COR-L47 (cell line): ENCODE measurements at regions not wholly inside any gene's neighbourhood (a gene's known extent, or its start where the extent isn't known, plus 50 kb on each side); places are given as distances from the start of the nearest gene placed in this dataset.
"Not testable (repeated sequence)": the region's sequence is repeated elsewhere in the genome, so short reads cannot be mapped to it uniquely, and the experiment has no call there.

Experiments
- DNase-seq: peaks from one replicate; lab custom pipeline; 2025; lab: John Stamatoyannopoulos, UW

DNA sequence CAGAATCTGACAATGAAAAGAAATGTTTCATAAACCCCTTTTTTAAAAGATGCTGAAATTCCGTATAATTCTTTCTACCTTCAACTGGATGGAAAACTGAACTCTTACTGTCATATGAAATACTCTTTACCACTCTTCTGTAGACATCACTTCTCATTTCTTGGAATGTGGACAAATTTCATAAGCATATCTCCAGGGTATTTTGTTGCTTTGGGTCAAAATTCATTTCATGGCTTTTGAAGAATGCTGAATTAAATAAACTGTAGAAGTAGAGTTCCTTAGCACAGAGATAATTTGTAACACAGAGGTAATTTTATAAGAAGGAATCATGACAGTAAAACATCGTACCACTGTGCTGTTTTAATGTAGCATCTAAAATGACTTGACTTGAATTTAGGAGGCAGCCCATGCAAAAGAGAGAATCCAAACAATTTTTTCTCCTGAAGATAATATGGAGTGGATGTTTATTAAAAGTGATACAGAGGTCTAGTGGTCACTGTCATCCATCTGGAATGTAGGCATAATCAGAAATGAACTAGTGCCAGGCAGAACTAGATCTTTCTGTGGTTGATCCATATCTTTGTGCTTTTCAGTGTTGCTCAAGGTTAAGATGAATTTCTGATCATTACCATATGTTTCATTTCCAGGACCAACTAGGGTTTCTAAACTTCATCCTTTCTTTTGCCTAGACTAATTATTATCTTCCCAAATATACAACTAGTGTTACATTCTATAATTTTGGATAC is 492.0 kb downstream of the KIF20B start:
- no peak for DNase-seq

DNA sequence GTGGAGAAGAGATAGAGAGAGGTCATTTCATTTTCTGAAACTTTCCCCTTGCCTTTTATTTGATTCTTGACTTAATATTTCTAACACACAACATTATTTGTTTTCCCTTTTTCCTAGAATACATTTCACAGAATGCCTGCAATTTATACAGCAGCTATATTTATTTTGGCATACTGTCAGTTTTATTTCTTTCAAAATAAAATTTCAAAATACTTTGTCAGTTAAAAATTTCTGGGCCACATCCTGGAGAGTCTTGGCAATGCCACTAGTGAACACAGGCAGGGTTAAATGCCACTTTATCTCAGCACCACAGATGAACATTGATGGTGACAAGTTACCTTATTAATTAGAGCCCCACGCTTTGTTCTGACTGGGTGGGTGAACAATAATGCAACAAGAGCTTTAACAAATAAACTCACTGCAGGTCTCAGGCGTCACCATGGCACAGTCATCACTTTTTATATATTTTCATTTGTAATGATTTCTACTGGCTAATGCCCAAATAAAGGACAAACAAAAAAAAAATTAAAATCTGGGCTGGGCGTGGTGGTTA is 494.0 kb downstream of the KIF20B start:
- DNase-seq = no peak

DNA sequence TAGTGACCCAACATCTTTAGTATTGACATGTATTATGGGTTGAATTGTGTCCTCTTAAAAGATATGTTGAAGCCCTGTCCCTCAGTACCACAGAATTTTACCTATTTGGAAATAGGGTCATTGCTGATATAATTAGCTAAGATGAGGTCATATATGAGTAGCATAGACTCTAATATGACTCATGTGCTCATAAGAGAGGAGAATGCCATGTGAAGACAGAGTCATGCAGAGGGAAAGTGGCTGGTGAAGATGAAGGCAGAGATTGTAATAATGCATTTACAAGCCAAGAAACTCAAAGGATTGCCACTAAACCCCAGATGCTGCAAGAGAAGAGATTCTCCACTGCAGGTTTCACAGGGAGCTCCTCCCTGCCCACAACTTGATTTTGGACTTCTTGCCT is 496.4 kb downstream of the KIF20B start:
- no peak for DNase-seq

DNA sequence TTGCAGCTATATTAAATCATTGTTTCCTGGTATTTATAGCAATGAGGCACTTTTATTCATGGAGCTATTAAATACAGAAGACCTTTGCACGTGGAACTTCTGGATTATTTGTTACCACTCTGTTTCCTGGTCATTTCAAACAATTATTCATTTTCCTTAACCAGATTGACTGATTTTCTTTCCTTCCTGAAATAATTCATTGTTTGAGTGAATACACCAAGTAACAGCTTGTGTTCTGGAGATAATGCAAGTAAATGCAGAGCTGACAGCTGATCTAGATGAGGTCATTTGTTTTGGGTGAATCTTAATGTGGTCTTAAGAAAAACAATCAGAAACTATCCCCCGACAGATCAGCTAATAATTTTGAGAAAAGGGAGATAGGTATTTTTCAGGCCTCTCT is 497.7 kb downstream of the KIF20B start:
- DNase-seq = no peak

DNA sequence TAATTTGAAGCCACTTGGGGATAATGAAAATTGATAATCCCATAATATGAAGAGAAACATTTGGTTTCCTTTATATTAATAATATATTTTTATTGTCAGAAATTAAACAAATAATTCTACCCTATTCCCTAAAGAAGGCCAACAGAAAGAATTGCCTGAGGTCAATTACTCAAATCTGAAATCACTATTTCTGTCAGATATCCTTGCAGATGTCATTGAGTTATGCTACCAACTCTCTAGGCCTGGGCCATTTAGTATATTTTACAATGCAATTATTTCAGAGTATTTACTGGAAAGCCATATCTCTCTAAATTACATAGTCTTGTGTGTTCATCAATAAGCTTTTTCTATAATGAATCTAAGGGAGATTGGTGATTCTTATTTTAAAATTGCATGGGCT is 498.1 kb downstream of the KIF20B start:
- no peak for DNase-seq

DNA sequence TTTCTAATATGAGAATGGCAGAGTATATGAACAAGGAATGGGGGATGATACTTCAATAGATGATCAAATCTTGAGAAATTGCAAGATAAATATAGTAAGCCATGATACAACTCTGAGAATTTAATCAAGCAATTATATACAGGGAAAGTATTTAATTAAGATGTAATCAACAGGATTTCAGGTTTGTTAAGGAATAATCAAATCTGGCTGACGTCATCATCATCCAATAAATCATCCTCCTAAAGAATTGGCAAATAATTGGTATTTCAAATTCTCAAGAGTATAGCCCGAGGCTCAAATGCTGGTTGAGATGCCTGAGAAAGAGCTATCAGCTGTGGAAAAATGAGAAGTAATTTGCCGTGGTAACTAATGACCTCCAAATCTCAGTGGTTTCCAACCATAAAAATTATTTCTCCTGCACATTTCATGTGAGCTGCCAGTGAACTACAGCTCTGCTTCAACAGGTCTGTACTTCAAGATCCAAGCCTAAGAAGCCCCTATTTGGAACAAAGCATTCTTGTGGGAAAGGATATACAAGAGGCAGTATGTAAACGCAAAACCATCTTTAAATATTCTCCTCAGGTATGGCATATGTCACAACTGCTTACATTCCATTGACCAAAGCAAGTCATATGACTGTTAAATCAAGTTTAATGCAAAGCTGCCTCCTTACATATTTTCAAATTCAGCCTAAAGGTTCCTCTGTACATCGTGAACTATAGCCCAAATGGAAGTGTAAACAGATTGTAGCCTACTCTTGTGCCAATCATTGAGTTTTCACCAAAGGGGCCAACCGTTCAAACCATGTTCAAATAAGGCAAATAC is 503.0 kb downstream of the KIF20B start:
- no peak for DNase-seq

DNA sequence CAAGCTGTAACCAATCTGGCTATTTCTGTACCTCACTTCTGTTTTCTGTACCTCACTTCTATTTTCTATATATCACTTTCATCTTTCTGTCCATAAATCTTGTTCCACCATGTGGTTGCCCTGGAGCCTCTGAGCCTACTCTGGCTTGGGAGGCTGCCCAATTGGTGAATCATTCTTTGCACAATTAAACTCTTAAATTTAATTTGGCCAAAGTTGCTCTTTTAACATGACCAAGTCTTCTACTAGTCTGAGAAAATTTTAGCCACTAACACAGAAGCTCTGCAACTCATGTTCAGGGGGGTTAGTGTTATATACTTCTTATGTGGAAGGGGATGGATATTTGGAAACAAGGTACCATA is 503.5 kb downstream of the KIF20B start:
- DNase-seq = no peak

DNA sequence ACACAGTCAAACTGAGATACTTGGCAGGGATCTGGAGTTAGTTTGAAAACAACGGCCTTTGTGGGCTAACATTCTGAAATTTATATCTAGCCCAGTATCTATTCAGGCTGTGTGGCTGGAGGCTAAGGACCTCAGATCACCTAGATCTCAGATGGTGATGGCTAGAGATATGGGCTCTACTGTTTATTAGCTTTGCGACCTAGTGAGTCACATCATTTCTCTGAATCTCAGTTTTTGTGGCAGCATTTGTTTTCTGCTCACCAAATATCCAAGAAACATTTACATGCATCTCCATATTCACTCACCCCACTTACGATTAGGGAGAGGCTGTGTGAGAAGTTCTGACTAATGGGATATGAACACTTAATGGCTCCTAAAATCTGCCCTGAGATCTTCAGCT is 503.9 kb downstream of the KIF20B start:
- DNase-seq = no peak

DNA sequence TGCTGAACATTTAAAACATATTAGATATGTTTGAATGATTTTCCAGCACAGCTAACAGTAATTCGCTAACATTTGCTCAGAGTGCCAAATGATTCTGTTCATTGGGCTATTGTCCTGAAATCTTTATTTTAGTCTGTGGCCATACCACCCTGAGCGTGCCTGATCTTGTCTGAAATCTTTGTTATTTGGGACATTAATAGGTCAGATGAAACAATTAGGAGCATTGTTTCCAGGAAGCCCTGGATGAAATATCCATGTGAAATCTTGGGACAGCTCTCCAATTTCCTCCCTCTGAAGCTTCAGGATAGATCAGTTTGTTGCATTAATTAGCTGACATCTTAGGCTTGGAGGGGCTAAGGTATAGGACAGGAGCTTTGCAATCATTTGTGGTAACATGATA is 512.0 kb downstream of the KIF20B start:
- DNase-seq = no peak

DNA sequence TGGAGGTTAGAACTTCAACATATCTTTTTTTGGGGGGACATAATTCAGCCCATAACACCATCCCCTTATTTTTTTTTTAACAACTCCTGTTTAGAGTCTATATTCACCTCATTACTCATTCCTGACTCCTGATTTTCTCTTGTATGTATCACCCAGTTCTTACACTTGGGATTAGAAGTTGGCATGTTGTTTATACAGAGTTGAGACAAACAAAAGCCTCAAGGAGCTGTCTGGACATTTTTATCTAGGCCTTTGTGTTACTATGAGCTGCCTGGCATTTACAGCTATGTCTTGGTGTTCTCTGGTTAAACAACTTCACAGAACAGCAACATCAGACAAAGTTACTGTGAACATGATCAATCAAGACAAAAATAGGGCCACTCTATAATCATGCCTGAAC is 517.5 kb downstream of the KIF20B start:
- DNase-seq = no peak

DNA sequence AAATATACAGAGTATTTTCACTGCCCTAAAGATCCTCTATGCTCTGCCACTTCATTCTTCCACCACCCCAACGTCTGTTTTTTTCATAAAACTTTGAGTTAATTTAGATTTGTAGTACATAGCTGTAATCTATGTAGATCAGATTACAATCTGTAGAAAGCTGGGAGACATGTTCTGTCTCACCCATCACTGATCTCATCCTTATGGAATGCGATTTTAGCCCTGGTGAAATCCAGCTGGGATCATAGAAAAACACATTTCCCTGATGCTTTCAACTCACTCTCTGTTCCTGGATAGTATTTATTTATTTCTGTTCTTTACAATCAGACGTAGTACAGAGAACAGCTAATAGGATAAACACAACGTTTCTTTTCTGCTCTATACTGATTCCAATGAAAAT is 521.0 kb downstream of the KIF20B start:
- no peak for DNase-seq

DNA sequence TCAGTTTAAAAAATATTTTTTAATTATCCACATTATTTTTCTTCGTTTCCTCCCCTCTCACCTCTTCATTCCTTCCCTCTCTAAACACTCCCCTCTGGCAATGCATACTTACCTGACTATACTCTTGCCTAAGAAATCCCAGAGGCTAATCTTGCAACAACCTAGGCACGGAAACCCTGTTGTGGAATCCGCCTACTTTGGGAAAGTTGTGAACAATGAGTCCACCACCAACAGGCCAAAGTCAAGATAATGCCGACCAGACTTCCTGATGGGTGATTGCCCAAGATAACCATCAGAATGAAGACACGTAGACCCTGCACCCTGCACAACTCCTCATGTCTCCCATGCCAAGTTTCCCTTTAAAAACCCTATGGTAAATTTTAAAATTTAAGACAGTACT is 521.5 kb downstream of the KIF20B start:
- DNase-seq = no peak

DNA sequence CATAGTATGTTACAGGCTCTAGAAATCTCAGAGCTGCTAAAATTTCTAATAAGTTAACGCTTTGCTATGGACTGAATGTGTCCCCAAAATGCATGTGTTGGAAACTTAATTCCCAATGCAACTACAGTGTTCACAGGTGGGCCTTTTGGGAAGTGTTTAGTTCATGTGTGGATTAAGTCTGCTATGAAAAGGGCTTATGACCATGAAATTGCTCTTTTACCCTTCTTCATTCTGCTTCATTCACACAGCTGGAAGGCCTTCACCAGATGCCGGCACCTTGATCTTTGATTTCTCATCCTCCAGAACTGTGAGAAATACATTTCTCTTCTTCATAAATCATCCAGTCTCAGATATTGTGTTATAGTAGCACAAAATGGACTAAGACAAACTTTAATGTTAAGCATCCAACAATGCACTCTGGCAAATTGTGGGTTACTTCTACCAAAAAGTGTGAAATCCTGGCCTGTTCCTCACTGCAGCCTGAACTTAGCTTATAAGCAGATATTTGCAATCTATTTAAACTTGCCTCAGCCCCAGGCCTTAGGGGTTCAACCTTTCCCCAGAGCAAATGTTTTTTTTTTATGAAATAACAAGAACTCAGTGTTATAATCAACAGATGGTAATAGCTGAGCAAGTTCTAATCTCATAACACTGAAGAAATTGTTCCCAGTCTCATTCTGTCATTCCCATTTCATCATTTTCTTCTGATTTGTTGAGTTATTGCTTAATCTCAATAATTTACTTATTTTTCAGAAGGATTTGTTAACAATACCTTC is 523.6 kb downstream of the KIF20B start:
- no peak for DNase-seq

DNA sequence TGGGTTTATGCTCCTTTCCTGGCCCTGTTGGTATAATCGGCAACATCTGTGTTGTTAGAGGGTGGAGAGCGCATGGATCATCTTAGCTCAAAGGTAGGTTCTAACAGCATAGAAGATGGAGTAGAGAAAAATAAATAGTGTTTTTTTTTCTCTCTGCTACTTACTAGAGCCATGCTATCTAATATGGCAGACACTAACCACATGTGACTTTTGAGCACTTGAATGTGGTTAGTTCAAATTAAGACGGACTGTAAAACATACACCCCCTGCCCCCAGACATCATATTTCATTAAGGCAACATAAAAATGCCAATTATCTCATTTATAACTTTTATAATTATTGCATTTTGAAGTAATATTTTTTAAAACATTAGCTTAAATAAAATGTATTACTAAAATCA is 525.1 kb downstream of the KIF20B start:
- DNase-seq = no peak

DNA sequence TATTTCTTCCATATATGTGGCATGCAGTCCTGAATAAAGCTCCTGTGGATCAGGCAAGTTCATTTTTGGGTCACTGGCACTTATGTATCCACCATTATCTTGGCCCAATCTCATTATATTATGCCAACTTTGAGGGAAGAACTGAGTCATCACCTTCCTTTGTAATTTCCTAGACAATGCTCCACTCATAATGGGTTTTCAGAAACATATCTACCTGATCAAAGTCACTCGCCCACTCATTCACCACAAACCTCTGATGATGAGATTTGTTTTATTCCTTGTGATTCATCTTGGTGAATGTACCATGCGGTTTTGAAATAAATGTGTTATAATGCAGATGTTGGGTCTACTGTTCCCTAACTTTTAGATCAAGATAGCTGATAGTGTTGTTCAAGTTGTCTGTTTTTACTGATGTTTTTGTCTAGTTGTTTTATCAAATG is 525.8 kb downstream of the KIF20B start:
- DNase-seq = no peak

DNA sequence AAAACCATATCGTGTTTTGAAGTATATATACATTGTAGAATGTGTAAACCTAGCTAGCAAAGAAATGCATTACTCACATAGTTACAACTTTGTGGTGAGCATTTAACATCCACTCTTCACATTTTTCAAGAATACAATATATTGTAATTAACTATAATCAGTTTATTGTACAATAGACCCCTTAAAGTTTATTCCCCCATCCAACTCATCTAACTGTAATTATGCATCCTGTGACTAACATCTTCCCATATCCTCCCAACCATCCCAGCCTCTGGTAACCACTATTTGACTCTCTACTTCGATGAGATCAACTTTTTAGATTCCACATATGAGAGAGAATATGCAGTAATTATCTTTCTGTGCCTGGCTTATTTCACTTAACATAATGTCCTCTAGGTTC is 526.4 kb downstream of the KIF20B start:
- no peak for DNase-seq

DNA sequence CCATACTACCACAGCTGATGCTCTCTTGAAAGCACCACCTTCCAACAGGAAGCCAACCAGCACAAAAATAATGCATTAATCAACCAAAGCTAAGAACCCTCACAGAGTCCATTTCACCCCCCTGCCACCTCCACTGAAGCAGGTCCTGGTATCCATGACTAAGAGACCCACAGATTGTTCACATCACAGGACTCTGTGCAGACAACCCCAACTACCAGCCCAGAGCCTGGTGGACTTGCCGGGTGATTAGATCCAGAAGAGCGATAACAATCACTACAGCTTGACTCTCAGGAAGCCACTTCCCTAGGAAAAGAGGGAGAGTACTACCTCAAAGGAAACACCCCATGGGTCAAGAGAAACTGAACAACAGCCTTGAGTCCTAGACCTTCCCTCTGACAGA is 528.1 kb downstream of the KIF20B start:
- no peak for DNase-seq

DNA sequence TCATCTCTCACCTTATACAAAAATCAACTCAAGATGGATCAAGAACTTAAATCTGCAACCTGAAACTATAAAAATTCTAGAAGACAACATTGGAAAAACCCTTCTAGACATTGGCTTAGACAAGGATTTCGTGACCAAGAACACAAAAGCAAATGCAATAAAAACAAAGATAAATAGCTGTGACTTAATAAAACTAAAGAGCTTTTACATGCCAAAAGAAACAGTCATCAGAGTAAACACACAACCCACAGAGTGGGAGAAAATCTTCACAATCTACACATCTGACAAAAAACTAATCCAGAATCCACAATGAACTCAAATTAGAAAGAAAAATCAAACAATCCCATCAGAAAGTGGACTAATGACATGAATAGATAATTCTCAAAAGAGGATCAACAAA is 532.4 kb downstream of the KIF20B start:
- not testable (repeated sequence) for DNase-seq

DNA sequence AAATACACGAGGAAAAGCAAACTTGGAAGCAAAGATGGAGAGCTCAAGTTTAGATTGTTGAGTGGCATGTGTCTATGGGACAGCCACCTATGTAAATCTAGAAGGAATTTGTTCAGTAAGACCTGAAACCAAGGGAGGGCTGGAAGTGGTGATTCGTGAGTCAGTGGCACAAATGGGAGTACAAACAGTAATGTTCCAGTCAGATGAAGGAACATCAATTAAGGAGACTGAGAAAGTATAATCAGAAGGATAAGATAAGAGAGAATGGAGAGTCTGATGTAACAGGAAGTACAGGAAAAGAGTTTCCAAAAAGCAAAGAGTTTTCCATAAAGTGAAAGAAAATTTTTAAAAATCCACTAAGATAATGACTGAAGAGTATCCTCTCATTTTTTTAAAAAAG is 544.2 kb downstream of the KIF20B start:
- DNase-seq = no peak

DNA sequence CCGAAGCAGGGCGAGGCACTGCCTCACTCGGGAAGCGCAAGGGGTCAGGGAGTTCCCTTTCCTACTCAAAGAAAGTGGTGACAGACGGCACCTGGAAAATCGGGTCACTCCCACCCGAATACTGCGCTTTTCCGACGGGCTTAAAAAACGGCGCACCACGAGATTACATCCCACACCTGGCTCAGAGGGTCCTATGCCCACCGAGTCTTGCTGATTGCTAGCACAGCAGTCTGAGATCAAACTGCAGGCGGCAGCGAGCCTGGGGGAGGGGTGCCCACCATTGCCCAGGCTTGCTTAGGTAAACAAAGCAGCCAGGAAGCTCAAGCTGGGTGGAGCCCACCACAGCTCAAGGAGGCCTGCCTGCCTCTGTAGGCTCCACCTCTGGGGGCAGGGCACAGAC is 549.4 kb downstream of the KIF20B start:
- DNase-seq = not testable (repeated sequence)

DNA sequence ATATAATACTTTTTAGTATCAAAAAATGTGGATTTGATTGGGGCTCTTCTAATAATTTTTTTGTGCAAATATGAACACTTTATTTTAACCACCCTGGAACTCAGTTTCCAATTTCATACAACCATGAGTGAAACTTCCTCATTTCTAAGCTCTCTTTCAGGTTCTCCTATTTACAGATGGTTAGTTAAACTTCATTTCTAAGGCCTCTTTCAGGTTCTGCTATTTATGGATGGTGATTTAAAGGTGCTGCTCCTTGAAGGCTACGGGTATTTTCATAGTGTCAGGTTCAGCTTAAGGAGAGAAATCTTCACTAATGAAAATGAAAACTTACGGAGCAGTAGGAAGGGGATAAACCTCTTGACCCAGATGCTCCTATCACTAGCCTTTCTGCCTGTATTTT is 568.3 kb downstream of the KIF20B start:
- no peak for DNase-seq

DNA sequence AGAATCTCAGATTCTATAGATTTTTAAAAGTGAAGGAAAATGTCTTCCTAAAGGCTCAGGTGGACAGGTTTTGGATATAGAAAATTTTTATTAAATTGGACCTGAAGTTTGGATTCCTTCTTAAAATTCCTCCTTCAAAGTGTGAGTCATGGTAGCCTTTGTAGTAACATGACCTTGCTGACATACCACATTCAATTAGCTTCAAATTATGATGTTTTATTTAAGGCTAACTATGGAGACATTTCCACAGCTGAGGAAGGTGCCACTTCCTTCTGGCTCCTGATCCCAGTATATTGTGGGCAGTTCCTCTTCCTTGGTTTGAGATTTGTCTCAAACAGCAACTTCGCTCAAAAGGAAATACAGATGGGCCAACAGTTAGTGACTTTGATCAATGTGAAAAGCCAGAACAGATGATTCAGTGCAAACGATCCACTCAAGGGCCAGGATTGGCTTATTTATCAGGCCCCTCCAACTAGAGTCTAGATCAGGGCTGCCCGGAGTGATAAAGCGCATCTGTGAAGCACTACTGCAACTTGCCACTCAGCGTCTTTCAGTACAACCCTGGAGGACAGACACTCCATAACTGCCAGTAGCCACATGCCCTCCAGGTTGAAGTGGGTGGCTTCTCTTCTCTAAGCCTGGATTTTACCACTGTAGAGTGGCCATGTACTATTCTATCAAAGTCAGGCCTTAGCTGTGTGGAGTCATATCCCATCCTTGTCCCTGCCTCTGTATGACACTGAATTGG is 573.5 kb downstream of the KIF20B start:
- DNase-seq = no peak
